Uterus (tissue), 2 donors: ENCODE measurements at regions not wholly inside any gene's neighbourhood (a gene's known extent, or its start where the extent isn't known, plus 50 kb on each side); places are given as distances from the start of the nearest gene placed in this dataset.

Source experiments
- CTCF ChIP-seq, 4 experiments: fragments of 200-600 bp in 2 of 4; fragments of 450-650 bp in 2 of 4; sonication (generic) in 2 of 4; IDR thresholded peaks; one replicate each; pipeline ENCODE4 v1.5.1; 2016 to 2019; ENCODE audit warnings: antibody characterized with exemption in 4 of 4, mild to moderate bottlenecking in 2 of 4, moderate library complexity in 1 of 4
- POLR2A ChIP-seq, 2 donors: fragments of 450-650 bp; IDR thresholded peaks; one replicate each; pipeline ENCODE4 v1.6.1; 2016; ENCODE audit warnings: antibody characterized with exemption in 2 of 2, mild to moderate bottlenecking in 1 of 2, moderate library complexity in 1 of 2

- TF ChIP-seq CTCF (IDR thresholded peaks at IDR 0.05) (no peak), POLR2A (IDR thresholded peaks at IDR 0.05) (no peak)
Measured at GRCh38 chr6:28751963-28752350, 171.8 kb downstream of the TRIM27 start.
